ENCODE measurements at regions not wholly inside any gene's neighbourhood (a gene's known extent, or its start where the extent isn't known, plus 50 kb on each side); places are given as distances from the start of the nearest gene placed in this dataset.

DNA sequence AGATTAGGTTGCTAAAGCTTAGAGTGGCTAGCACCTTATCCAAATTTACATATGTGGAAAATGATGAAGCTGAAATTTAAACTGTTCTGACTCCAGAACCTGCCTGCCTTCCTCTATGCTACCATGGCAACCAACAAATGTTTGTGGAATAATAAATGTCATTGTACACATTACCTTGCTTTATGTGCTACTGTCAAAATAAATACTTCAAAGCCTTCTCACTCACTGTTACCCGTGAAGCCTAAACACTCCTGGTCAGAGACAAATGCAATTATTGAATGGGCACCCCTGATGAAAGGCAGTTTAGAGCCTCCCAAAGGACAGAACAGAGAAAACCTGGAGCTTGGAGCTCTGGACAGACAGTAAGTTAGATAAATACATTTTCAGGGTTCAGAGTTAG, 158.6 kb downstream of the FAM114A2 start:
- TF ChIP-seq, protein P1, sequence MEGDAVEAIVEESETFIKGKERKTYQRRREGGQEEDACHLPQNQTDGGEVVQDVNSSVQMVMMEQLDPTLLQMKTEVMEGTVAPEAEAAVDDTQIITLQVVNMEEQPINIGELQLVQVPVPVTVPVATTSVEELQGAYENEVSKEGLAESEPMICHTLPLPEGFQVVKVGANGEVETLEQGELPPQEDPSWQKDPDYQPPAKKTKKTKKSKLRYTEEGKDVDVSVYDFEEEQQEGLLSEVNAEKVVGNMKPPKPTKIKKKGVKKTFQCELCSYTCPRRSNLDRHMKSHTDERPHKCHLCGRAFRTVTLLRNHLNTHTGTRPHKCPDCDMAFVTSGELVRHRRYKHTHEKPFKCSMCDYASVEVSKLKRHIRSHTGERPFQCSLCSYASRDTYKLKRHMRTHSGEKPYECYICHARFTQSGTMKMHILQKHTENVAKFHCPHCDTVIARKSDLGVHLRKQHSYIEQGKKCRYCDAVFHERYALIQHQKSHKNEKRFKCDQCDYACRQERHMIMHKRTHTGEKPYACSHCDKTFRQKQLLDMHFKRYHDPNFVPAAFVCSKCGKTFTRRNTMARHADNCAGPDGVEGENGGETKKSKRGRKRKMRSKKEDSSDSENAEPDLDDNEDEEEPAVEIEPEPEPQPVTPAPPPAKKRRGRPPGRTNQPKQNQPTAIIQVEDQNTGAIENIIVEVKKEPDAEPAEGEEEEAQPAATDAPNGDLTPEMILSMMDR (conservative IDR thresholded peaks at IDR 0.05; ENCODE audit: low read depth, low read length): no peak
- TF ChIP-seq EZH2phosphoT487 (IDR thresholded peaks at IDR 0.05; ENCODE audit: borderline replicate concordance, low read length) (no peak), EZH2 (IDR thresholded peaks at IDR 0.05; ENCODE audit: low read length, unreplicated experiment) (no peak)
